Activated CD4-positive, alpha-beta T cell treated with anti-CD3 and anti-CD28 coated beads, Interleukin-2, amount 10 ng/mL, durations not matched to agents 7 days and 5 days (primary cell): ENCODE measurements at regions not wholly inside any gene's neighbourhood (a gene's known extent, or its start where the extent isn't known, plus 50 kb on each side); places are given as distances from the start of the nearest gene placed in this dataset.
"Not testable (repeated sequence)": the region's sequence is repeated elsewhere in the genome, so short reads cannot be mapped to it uniquely, and the experiment has no call there.

Experiments
- CTCF ChIA-PET: fragments of 350-600 bp; sonication (Branson Sonifier 250); formaldehyde crosslinking; loops from one replicate; lab custom pipeline; 2021; ENCODE audit warnings: antibody characterized with exemption; lab: Charles Lee
- POLR2A ChIA-PET: fragments of 350-600 bp; sonication (Branson Sonifier 250); formaldehyde crosslinking; loops from one replicate; lab custom pipeline; 2021; ENCODE audit warnings: antibody characterized with exemption; lab: Charles Lee
- DNase-seq: peaks from one replicate; pipeline ENCODE4 v3.0.0-alpha.2; 2020
- H3K27ac Mint-ChIP-seq: one replicate; pipeline ENCODE4 v1.8.0; 2021; ENCODE audit warnings: mild to moderate bottlenecking, moderate library complexity, mixed read lengths
- H3K27me3 Mint-ChIP-seq: one replicate; pipeline ENCODE4 v1.8.0; 2021; ENCODE audit warnings: mixed read lengths
- H3K36me3 Mint-ChIP-seq: one replicate; pipeline ENCODE4 v1.8.0; 2021; ENCODE audit warnings: low read depth, mixed read lengths
- H3K4me1 Mint-ChIP-seq: one replicate; pipeline ENCODE4 v1.8.0; 2021; ENCODE audit warnings: mixed read lengths
- H3K4me3 Mint-ChIP-seq: one replicate; pipeline ENCODE4 v1.8.0; 2021; ENCODE audit warnings: mild to moderate bottlenecking, moderate library complexity, mixed read lengths
- H3K9me3 Mint-ChIP-seq: one replicate; pipeline ENCODE4 v1.8.0; 2021; ENCODE audit warnings: mixed read lengths

GRCh38 chr4:34932591-34932990, 1311.7 kb downstream of the ARAP2 start:
- Mint-ChIP-seq H3K27me3 (no peaks in the 10 kb centered on the region), H3K9me3 (peaks cover 3% of the 10 kb centered on the region), H3K4me3 (no peak overlapping the region), H3K4me1 (no peaks in the 10 kb centered on the region), H3K36me3 (no peaks in the 10 kb centered on the region), H3K27ac (no peak overlapping the region)
- no peak for DNase-seq
- CTCF ChIA-PET: no interaction called here
- POLR2A ChIA-PET: no interaction called here

DNA sequence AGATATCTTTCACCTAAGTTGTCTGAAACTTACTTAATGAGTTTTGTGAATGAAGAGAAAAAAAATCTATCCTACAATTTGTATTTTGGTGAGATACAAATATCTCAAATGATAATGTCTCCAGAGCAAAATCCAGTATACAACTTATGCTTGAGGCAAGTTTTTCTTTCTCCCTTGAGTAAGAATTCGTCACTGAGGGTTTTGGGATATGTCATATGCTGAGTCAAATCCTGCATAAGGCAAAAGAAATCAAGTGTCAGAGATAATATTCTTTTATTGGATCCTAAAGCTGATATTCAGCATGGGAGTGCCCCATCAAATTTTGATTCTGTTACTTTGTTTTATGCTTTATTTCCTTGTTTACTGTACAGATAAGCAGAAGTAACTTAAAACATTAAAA, 1308.6 kb downstream of the ARAP2 start:
- no peaks in the 10 kb centered on the region for H3K36me3 Mint-ChIP-seq
- peaks cover 3% of the 10 kb centered on the region for H3K9me3 Mint-ChIP-seq
- H3K27me3 Mint-ChIP-seq: no peaks in the 10 kb centered on the region
- no peaks in the 10 kb centered on the region for H3K4me1 Mint-ChIP-seq
- H3K4me3 Mint-ChIP-seq: no peak overlapping the region
- H3K27ac Mint-ChIP-seq: no peak overlapping the region
- POLR2A ChIA-PET: no interaction called here
- CTCF ChIA-PET: no interaction called here
- no peak for DNase-seq

- ChIA-PET CTCF (no interaction called here), POLR2A (no interaction called here)
- DNase-seq: no peak
- H3K4me3 Mint-ChIP-seq: no peak overlapping the region
- H3K27me3 Mint-ChIP-seq: no peaks in the 10 kb centered on the region
- no peak overlapping the region for H3K27ac Mint-ChIP-seq
- H3K4me1 Mint-ChIP-seq: no peaks in the 10 kb centered on the region
- no peaks in the 10 kb centered on the region for H3K36me3 Mint-ChIP-seq
- H3K9me3 Mint-ChIP-seq: no peaks in the 10 kb centered on the region
Measured at GRCh38 chr4:34939073-34939472, 1305.2 kb downstream of the ARAP2 start.

DNA sequence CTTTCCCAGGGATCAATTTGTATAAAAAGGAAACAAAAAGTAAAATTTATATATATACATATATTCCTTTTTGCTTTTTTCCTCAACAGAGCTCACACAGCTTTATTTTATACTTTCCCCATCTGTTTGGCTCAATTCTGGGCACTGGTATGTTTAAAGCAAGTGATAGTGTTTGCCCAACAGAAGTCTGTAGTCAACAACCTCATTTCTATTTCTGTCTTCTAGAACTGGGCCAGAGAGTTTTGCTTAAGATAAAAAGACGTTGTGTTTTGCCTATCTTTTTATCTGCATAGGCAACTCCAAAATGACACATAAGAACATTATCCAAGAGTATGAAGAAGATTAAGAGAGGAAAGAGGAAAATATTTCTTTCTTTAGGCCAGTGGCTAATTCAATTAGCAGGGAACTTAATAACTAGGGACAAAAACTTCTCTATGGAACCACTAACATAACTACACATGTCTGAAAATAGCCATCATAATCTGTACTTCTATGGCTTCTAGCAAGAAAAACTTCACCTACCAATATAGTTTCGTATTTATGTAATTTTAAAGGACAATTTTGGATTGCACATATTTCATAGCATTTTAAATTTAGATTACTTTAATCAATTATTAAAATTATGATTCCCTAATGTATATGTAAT, 1300.5 kb downstream of the ARAP2 start:
- Mint-ChIP-seq H3K4me1 (no peaks in the 10 kb centered on the region), H3K36me3 (no peaks in the 10 kb centered on the region), H3K9me3 (no peaks in the 10 kb centered on the region), H3K27me3 (no peaks in the 10 kb centered on the region), H3K27ac (no peak overlapping the region), H3K4me3 (no peak overlapping the region)
- ChIA-PET CTCF (no interaction called here), POLR2A (no interaction called here)
- DNase-seq: no peak

GRCh38 chr4:34950926-34951325, 1293.4 kb downstream of the ARAP2 start:
- POLR2A ChIA-PET: no interaction called here
- H3K27me3 Mint-ChIP-seq: no peaks in the 10 kb centered on the region
- CTCF ChIA-PET: no interaction called here
- H3K27ac Mint-ChIP-seq: no peak overlapping the region
- no peaks in the 10 kb centered on the region for H3K4me1 Mint-ChIP-seq
- H3K4me3 Mint-ChIP-seq: no peak overlapping the region
- no peaks in the 10 kb centered on the region for H3K9me3 Mint-ChIP-seq
- no peak for DNase-seq
- H3K36me3 Mint-ChIP-seq: no peaks in the 10 kb centered on the region

DNA sequence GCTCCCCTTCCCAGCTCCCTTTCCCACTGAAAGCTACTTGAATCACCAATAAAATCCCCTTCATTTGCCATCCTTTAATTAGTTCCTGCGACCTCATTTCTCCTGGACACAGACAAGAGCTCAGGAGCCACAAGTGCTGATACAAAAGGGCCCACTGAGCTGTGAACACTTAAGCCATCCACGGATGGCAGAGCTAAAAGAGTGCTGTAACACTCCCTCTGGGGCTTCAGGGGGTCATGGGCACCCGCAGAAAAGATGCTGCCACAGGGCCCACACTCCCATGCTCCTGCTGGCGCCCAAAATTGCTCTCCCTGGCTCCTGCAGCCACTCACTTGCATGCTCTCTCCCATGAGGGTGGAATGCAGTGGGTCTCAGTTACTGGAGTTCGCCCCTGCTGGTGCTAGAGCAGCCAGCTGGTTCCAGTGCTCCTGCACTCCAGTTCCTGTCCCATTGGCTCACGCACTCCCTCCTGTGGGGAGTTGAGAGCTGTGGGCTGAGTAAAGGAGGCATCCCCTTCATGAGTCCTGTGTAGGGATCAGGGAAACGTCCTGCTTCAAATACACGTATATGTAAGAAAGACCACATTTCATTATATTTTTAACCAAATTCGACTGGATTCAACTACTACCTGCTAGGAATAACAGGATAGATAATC, 1291.0 kb downstream of the ARAP2 start:
- Mint-ChIP-seq H3K4me3 (no peak overlapping the region), H3K4me1 (no peaks in the 10 kb centered on the region), H3K27ac (no peak overlapping the region), H3K9me3 (no peaks in the 10 kb centered on the region), H3K36me3 (no peaks in the 10 kb centered on the region), H3K27me3 (no peaks in the 10 kb centered on the region)
- ChIA-PET POLR2A (no interaction called here), CTCF (no interaction called here)
- DNase-seq: no peak

DNA sequence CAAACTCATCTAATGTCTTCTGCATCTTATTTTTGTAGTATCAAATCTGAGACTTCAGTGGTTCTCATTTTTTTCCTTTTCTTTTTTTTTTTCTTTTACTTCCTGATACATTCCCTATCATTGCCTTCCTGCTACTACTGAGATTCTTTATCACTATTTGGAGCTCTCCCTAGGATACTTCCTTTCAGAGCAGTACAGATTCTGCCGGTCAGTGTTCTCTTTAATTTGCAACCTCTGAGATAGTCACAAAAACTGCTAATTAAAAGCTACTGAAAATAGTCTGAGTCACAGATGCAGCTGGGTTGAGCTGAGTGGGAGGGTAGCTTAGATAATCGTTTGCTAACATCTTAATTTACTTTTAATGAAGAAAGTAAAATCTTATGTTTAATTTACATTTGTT, 1279.7 kb downstream of the ARAP2 start:
- Mint-ChIP-seq H3K4me1 (no peaks in the 10 kb centered on the region), H3K4me3 (no peak overlapping the region), H3K27me3 (no peaks in the 10 kb centered on the region), H3K9me3 (peaks cover 2% of the 10 kb centered on the region), H3K36me3 (no peaks in the 10 kb centered on the region), H3K27ac (no peak overlapping the region)
- no peak for DNase-seq
- POLR2A ChIA-PET: no interaction called here
- CTCF ChIA-PET: interaction anchor here (0.7 kb wide), 1 partner anchor 134 kb away, joined by 3 read pairs; no protein-coding TSS in a partner anchor

DNA sequence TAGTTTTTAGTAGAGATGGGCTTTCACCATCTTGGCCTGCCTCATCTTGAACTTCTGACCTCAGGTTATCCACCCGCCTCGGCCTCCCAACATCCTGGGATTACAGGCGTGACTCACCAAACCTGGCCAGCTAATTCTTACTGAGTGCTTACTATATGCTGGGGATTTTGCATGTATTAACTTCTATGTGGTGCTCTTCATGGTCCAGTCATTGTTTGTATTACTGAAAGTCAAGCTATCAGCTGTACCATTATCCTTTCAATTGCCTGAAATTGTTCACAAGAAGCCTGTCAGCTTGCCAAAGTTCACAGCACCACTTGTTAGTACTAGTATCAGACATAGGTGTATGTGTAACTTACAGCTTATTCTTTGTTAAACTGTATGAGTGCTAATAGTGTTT, 1272.1 kb downstream of the ARAP2 start:
- POLR2A ChIA-PET: no interaction called here
- H3K9me3 Mint-ChIP-seq: no peaks in the 10 kb centered on the region

DNA sequence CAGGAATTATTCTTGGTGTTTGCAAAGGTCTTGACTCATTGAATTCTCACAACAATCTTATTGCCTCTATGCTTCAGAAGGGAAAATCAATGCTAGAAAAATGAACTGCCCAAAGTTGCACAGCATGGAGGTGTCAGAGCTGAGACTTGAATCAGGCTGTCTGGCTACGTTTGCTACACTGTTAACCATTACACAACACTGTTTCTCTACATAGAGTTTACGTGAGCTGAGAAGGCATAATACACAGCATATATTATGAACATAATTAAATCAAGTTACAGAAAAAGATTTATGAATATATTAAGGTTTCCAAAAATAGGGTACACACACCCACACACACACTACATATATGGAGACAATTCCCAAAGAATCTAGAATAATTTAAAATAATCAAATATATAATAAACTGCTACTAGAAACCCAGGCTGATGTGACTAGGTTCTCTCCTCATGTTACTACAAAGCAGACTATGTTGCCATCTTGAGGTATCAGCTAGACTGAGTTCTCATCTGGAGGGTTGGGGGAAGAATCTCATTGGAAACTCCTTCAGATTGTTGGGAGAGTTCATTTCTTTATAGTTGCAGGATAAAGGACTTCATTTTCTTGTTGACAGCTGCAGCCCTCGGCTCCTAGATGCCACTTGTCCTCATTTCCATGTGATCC, 1270.5 kb downstream of the ARAP2 start:
- POLR2A ChIA-PET: no interaction called here
- Mint-ChIP-seq H3K36me3 (no peaks in the 10 kb centered on the region), H3K27me3 (no peaks in the 10 kb centered on the region)

More for the DNA sequence above, 1272.1 kb downstream of the ARAP2 start:
- no peak overlapping the region for H3K27ac Mint-ChIP-seq
- no peaks in the 10 kb centered on the region for H3K36me3 Mint-ChIP-seq
- H3K27me3 Mint-ChIP-seq: no peaks in the 10 kb centered on the region
- H3K4me1 Mint-ChIP-seq: no peaks in the 10 kb centered on the region
- CTCF ChIA-PET: no interaction called here
- no peak for DNase-seq
- no peak overlapping the region for H3K4me3 Mint-ChIP-seq

GRCh38 chr4:34974313-34974680, 1270.0 kb downstream of the ARAP2 start:
- H3K36me3 Mint-ChIP-seq: no peaks in the 10 kb centered on the region
- no peak overlapping the region for H3K27ac Mint-ChIP-seq
- H3K9me3 Mint-ChIP-seq: peaks cover 3% of the 10 kb centered on the region
- ChIA-PET CTCF (no interaction called here), POLR2A (no interaction called here)
- H3K4me1 Mint-ChIP-seq: no peaks in the 10 kb centered on the region
- no peak for DNase-seq
- no peak overlapping the region for H3K4me3 Mint-ChIP-seq
- no peaks in the 10 kb centered on the region for H3K27me3 Mint-ChIP-seq

More for the DNA sequence above, 1270.5 kb downstream of the ARAP2 start:
- Mint-ChIP-seq H3K27ac (no peak overlapping the region), H3K9me3 (peaks cover 3% of the 10 kb centered on the region), H3K4me3 (no peak overlapping the region), H3K4me1 (no peaks in the 10 kb centered on the region)
- no peak for DNase-seq
- CTCF ChIA-PET: no interaction called here

GRCh38 chr4:35021222-35021621, 1223.1 kb downstream of the ARAP2 start:
- H3K27me3 Mint-ChIP-seq, H3K27ac Mint-ChIP-seq, DNase-seq, CTCF ChIA-PET, H3K4me1 Mint-ChIP-seq, H3K4me3 Mint-ChIP-seq, POLR2A ChIA-PET, H3K36me3 Mint-ChIP-seq: not testable (repeated sequence)
- peaks cover 23% of the 10 kb centered on the region for H3K9me3 Mint-ChIP-seq

GRCh38 chr4:35025152-35025834, 1219.0 kb downstream of the ARAP2 start:
- Mint-ChIP-seq H3K36me3 (no peaks in the 10 kb centered on the region), H3K4me3 (no peak overlapping the region), H3K27ac (no peak overlapping the region), H3K27me3 (no peaks in the 10 kb centered on the region), H3K9me3 (peaks cover 10% of the 10 kb centered on the region), H3K4me1 (no peaks in the 10 kb centered on the region)
- ChIA-PET CTCF (no interaction called here), POLR2A (no interaction called here)
- no peak for DNase-seq

- H3K4me1 Mint-ChIP-seq: no peaks in the 10 kb centered on the region
- CTCF ChIA-PET: no interaction called here
- DNase-seq: no peak
- H3K27ac Mint-ChIP-seq: no peak overlapping the region
- H3K4me3 Mint-ChIP-seq: no peak overlapping the region
- H3K9me3 Mint-ChIP-seq: no peaks in the 10 kb centered on the region
- H3K27me3 Mint-ChIP-seq: no peaks in the 10 kb centered on the region
- POLR2A ChIA-PET: no interaction called here
- no peaks in the 10 kb centered on the region for H3K36me3 Mint-ChIP-seq
Measured at GRCh38 chr4:35038079-35038805, 1206.1 kb downstream of the ARAP2 start.
